ENCODE measurements at regions not wholly inside any gene's neighbourhood (a gene's known extent, or its start where the extent isn't known, plus 50 kb on each side); places are given as distances from the start of the nearest gene placed in this dataset.
"Not testable (repeated sequence)": the region's sequence is repeated elsewhere in the genome, so short reads cannot be mapped to it uniquely, and the experiment has no call there.

- no peak for DNase-seq (ENCODE audit: low spot score)
These were observed 327.1 kb upstream of the VCX start for GRCh38 chrX:7515681-7516413.

- DNase-seq (ENCODE audit: low spot score): no peak
These were observed 327.9 kb upstream of the VCX start for GRCh38 chrX:7514871-7515599.

GRCh38 chrX:7512845-7513244 is 330.1 kb upstream of the VCX start:
- no peak for DNase-seq (ENCODE audit: low spot score)

GRCh38 chrX:7503251-7503650 is 339.7 kb upstream of the VCX start:
- DNase-seq (ENCODE audit: low spot score): no peak

GRCh38 chrX:7500386-7500785 is 342.6 kb upstream of the VCX start:
- no peak for DNase-seq (ENCODE audit: low spot score)

GRCh38 chrX:7486505-7486904 is 338.6 kb upstream of the PUDP start:
- DNase-seq (ENCODE audit: low spot score): no peak

- no peak for DNase-seq (ENCODE audit: low spot score)
These were observed 337.1 kb upstream of the PUDP start for GRCh38 chrX:7485061-7485460.

GRCh38 chrX:7480721-7481120 is 332.8 kb upstream of the PUDP start:
- DNase-seq (ENCODE audit: low spot score): no peak

GRCh38 chrX:7462110-7462509 is 314.2 kb upstream of the PUDP start:
- no peak for DNase-seq (ENCODE audit: low spot score)

- DNase-seq (ENCODE audit: low spot score): not testable (repeated sequence)
These were observed 313.1 kb upstream of the PUDP start for GRCh38 chrX:7461051-7461450.

GRCh38 chrX:7447801-7448499 is 300.0 kb upstream of the PUDP start:
- DNase-seq (ENCODE audit: low spot score): no peak

GRCh38 chrX:7446815-7447214 is 298.9 kb upstream of the PUDP start:
- no peak for DNase-seq (ENCODE audit: low spot score)

- DNase-seq (ENCODE audit: low spot score): no peak
These were observed 297.0 kb upstream of the PUDP start for GRCh38 chrX:7444967-7445366.

GRCh38 chrX:7441586-7441985 is 293.6 kb upstream of the PUDP start:
- DNase-seq (ENCODE audit: low spot score): no peak

GRCh38 chrX:7435822-7436221 is 287.9 kb upstream of the PUDP start:
- DNase-seq (ENCODE audit: low spot score): no peak

GRCh38 chrX:7432901-7433300 is 284.9 kb upstream of the PUDP start:
- DNase-seq (ENCODE audit: low spot score): no peak

GRCh38 chrX:7420717-7421116 is 272.8 kb upstream of the PUDP start:
- DNase-seq (ENCODE audit: low spot score): no peak

GRCh38 chrX:7414753-7415152 is 266.8 kb upstream of the PUDP start:
- DNase-seq (ENCODE audit: low spot score): no peak

GRCh38 chrX:7412840-7413239 is 264.9 kb upstream of the PUDP start:
- no peak for DNase-seq (ENCODE audit: low spot score)

GRCh38 chrX:7409866-7410265 is 261.9 kb upstream of the PUDP start:
- DNase-seq (ENCODE audit: low spot score): no peak

- DNase-seq (ENCODE audit: low spot score): no peak
These were observed 251.4 kb upstream of the PUDP start for GRCh38 chrX:7399373-7399772.

GRCh38 chrX:7390441-7390840 is 242.5 kb upstream of the PUDP start:
- no peak for DNase-seq (ENCODE audit: low spot score)

GRCh38 chrX:7389576-7389975 is 241.6 kb upstream of the PUDP start:
- no peak for DNase-seq (ENCODE audit: low spot score)

Data from HuH-7 (cell line).